Astrocyte (in vitro differentiated cells and primary cell): ENCODE measurements at regions not wholly inside any gene's neighbourhood (a gene's known extent, or its start where the extent isn't known, plus 50 kb on each side); places are given as distances from the start of the nearest gene placed in this dataset.

Source experiments
- DNase-seq: peaks from one replicate; pipeline ENCODE4 v3.0.0-alpha.2; 2010; ENCODE audit warnings: low read depth
- FAIRE-seq: peaks from 2 replicates; lab custom pipeline; 2011; peaks lifted over from hg19 to GRCh38; lab: Jason Lieb, UNC
- H2AFZ ChIP-seq: 2 replicates; pipeline ENCODE4 v1.6.0; 2012; ENCODE audit warnings: low read depth, low read length, inconsistent platforms
- H3K27ac ChIP-seq: 2 replicates; pipeline ENCODE4 v1.5.1; 2011; ENCODE audit warnings: low read depth, low read length, inconsistent platforms
- H3K27me3 ChIP-seq: 2 replicates; pipeline ENCODE4 v1.6.0; 2011; ENCODE audit warnings: low read length, inconsistent platforms; ENCODE audit not compliant: insufficient read depth
- H3K36me3 ChIP-seq: 2 replicates; pipeline ENCODE4 v1.5.1; 2011; ENCODE audit warnings: low read length, inconsistent platforms; ENCODE audit not compliant: insufficient read depth
- H3K4me1 ChIP-seq: 2 replicates; pipeline ENCODE4 v1.5.1; 2011; ENCODE audit warnings: low read length, inconsistent platforms; ENCODE audit not compliant: insufficient read depth
- H3K4me2 ChIP-seq: 2 replicates; pipeline ENCODE4 v1.6.0; 2012; ENCODE audit warnings: low read length, inconsistent platforms
- H3K4me3 ChIP-seq: 2 replicates; pipeline ENCODE4 v1.5.1; 2011; ENCODE audit warnings: low read depth, mild to moderate bottlenecking, low read length, inconsistent platforms; ENCODE audit not compliant: insufficient read depth
- H3K79me2 ChIP-seq: 2 replicates; pipeline ENCODE4 v1.6.0; 2012; ENCODE audit warnings: mild to moderate bottlenecking, low read length, inconsistent platforms; ENCODE audit not compliant: insufficient read depth
- H3K9ac ChIP-seq: 2 replicates; pipeline ENCODE4 v1.6.0; 2012; ENCODE audit warnings: mild to moderate bottlenecking, low read length, inconsistent platforms
- H3K9me3 ChIP-seq: 2 replicates; pipeline ENCODE4 v1.5.1; 2012; ENCODE audit warnings: low read depth, mild to moderate bottlenecking, low read length, inconsistent platforms; ENCODE audit not compliant: insufficient read depth
- H4K20me1 ChIP-seq: 2 replicates; pipeline ENCODE4 v1.6.0; 2012; ENCODE audit warnings: low read length, inconsistent platforms; ENCODE audit not compliant: insufficient read depth
- H3K27ac Mint-ChIP-seq: one replicate; pipeline ENCODE4 v1.8.0; 2021; ENCODE audit warnings: mild to moderate bottlenecking, mixed read lengths; ENCODE audit not compliant: unreplicated experiment
- H3K27me3 Mint-ChIP-seq: one replicate; pipeline ENCODE4 v1.8.0; 2021; ENCODE audit warnings: low read depth, mixed read lengths; ENCODE audit not compliant: unreplicated experiment
- H3K36me3 Mint-ChIP-seq: one replicate; pipeline ENCODE4 v1.8.0; 2021; ENCODE audit warnings: low read depth, mixed read lengths; ENCODE audit not compliant: unreplicated experiment
- H3K4me1 Mint-ChIP-seq: one replicate; pipeline ENCODE4 v1.8.0; 2021; ENCODE audit warnings: low read depth, mixed read lengths; ENCODE audit not compliant: unreplicated experiment
- H3K4me3 Mint-ChIP-seq: one replicate; pipeline ENCODE4 v1.8.0; 2021; ENCODE audit warnings: mild to moderate bottlenecking, moderate library complexity, mixed read lengths; ENCODE audit not compliant: unreplicated experiment
- H3K9me3 Mint-ChIP-seq: one replicate; pipeline ENCODE4 v1.8.0; 2021; ENCODE audit warnings: mild to moderate bottlenecking, mixed read lengths; ENCODE audit not compliant: unreplicated experiment
- EZH2 ChIP-seq: IDR thresholded peaks from 2 replicates; pipeline ENCODE4 v1.6.1; 2012; ENCODE audit warnings: mild to moderate bottlenecking, low read length, inconsistent platforms; ENCODE audit not compliant: insufficient read depth
- TF ChIP-seq, protein P1 (sequence below): IDR thresholded peaks from 2 replicates; pipeline ENCODE4 v1.5.1; 2011; ENCODE audit warnings: low read depth, mild to moderate bottlenecking, inconsistent platforms, low read length, moderate library complexity; ENCODE audit not compliant: insufficient read depth

DNA sequence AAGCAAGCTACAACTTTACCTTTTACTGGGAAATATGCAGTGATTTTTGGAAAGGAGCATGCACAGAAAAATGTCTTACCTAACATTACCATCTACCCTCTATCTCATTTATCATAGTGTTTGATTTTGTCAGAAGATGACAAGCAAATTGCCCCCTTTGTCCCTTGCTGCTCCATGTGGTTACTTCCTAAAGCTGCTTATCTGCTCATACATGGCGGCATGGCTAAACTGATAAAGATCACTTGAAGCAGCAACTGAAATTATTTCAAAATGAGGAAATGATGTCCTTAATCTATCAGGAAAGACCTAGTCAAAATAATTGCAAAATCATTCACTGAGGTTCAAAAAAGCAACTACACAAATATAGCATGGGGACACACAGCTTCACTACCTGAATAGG, 1198.5 kb upstream of the SORCS1 start:
- H3K9me3 Mint-ChIP-seq = no peaks in the 10 kb centered on the region

DNA sequence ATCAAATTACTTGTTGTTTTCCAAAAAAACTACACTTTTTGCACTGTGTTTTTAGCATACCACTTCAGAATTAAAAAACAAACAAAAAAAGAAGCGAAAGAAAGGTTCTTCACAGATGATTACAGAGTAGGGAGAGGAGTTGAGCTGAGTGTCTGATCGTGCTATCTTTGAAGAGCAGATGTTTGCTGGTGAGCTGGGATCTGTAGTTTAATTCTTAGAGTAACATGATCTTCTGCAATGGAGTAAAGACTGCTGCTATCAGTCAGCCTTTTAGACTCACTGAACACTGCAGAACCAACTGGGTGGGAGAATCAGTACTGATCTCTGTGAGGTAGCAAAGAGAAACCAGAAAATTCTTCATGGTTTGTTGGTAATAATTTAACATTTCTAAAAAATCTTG, 1197.8 kb upstream of the SORCS1 start:
- no peaks in the 10 kb centered on the region for H3K36me3 ChIP-seq
- Mint-ChIP-seq H3K4me3 (no peak overlapping the region), H3K9me3 (no peaks in the 10 kb centered on the region)

More for the DNA sequence above, 1198.5 kb upstream of the SORCS1 start:
- Histone ChIP-seq H3K4me2 (no peak overlapping the region), H3K9me3 (no peaks in the 10 kb centered on the region), H3K9ac (no peak overlapping the region), H3K27ac (no peak overlapping the region), H3K4me3 (no peak overlapping the region), H3K4me1 (peaks cover 7% of the 10 kb centered on the region), H3K36me3 (no peaks in the 10 kb centered on the region), H3K79me2 (no peaks in the 10 kb centered on the region), H4K20me1 (no peaks in the 10 kb centered on the region), H2AFZ (no peak overlapping the region), H3K27me3 (no peaks in the 10 kb centered on the region)
- peaks cover 13% of the 10 kb centered on the region for H3K4me1 Mint-ChIP-seq
- no peak overlapping the region for H3K4me3 Mint-ChIP-seq
- H3K36me3 Mint-ChIP-seq = no peaks in the 10 kb centered on the region
- TF ChIP-seq EZH2 = no peak
- TF ChIP-seq, protein P1, sequence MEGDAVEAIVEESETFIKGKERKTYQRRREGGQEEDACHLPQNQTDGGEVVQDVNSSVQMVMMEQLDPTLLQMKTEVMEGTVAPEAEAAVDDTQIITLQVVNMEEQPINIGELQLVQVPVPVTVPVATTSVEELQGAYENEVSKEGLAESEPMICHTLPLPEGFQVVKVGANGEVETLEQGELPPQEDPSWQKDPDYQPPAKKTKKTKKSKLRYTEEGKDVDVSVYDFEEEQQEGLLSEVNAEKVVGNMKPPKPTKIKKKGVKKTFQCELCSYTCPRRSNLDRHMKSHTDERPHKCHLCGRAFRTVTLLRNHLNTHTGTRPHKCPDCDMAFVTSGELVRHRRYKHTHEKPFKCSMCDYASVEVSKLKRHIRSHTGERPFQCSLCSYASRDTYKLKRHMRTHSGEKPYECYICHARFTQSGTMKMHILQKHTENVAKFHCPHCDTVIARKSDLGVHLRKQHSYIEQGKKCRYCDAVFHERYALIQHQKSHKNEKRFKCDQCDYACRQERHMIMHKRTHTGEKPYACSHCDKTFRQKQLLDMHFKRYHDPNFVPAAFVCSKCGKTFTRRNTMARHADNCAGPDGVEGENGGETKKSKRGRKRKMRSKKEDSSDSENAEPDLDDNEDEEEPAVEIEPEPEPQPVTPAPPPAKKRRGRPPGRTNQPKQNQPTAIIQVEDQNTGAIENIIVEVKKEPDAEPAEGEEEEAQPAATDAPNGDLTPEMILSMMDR = no peak
- DNase-seq (no peak), FAIRE-seq (no peak)
- no peak overlapping the region for H3K27ac Mint-ChIP-seq
- no peaks in the 10 kb centered on the region for H3K27me3 Mint-ChIP-seq

DNA sequence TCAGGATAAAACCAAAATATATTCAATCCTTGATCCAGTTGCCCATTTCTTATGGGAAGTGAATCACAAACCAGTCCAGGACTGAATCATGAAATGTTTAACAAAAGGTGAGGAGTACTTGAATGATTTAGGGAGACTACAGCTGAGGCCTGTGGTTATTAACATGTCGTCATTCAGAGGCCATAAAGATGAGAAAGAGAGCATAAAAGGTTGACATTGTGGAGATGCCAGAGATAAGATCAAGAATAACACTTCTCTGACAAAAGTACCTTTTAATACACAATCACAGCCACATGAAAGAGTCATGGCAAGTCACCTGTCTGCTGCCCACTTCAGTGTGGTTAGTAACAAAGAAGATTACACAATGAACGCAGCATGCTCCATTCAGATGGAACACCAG, 1195.7 kb upstream of the SORCS1 start:
- Mint-ChIP-seq H3K4me3 (no peak overlapping the region), H3K27me3 (no peaks in the 10 kb centered on the region), H3K27ac (no peak overlapping the region), H3K4me1 (peaks cover 13% of the 10 kb centered on the region), H3K36me3 (no peaks in the 10 kb centered on the region), H3K9me3 (no peaks in the 10 kb centered on the region)
- no peak for TF ChIP-seq EZH2
- TF ChIP-seq, protein P1 = no peak
- peak; percentile 77 for DNase-seq
- H3K4me3 ChIP-seq = no peak overlapping the region
- H3K9ac ChIP-seq = no peak overlapping the region
- no peaks in the 10 kb centered on the region for H4K20me1 ChIP-seq
- no peak overlapping the region for H3K4me2 ChIP-seq
- H3K27me3 ChIP-seq = no peaks in the 10 kb centered on the region
- H3K9me3 ChIP-seq = no peaks in the 10 kb centered on the region
- no peaks in the 10 kb centered on the region for H3K79me2 ChIP-seq
- H3K4me1 ChIP-seq = peaks cover 7% of the 10 kb centered on the region
- no peak for FAIRE-seq
- no peaks in the 10 kb centered on the region for H3K36me3 ChIP-seq
- H3K27ac ChIP-seq = no peak overlapping the region
- H2AFZ ChIP-seq = no peak overlapping the region

More for the DNA sequence above, 1197.8 kb upstream of the SORCS1 start:
- no peaks in the 10 kb centered on the region for H3K36me3 Mint-ChIP-seq
- H3K4me3 ChIP-seq = no peak overlapping the region
- FAIRE-seq (no peak), DNase-seq (no peak)
- no peak overlapping the region for H3K27ac ChIP-seq
- peaks cover 7% of the 10 kb centered on the region for H3K4me1 ChIP-seq
- H3K27ac Mint-ChIP-seq = no peak overlapping the region
- no peaks in the 10 kb centered on the region for H3K27me3 ChIP-seq
- no peaks in the 10 kb centered on the region for H4K20me1 ChIP-seq
- H3K9ac ChIP-seq = no peak overlapping the region
- no peak overlapping the region for H3K4me2 ChIP-seq
- TF ChIP-seq, protein P1 = no peak
- TF ChIP-seq EZH2 = no peak
- no peaks in the 10 kb centered on the region for H3K79me2 ChIP-seq
- H2AFZ ChIP-seq = no peak overlapping the region
- no peaks in the 10 kb centered on the region for H3K27me3 Mint-ChIP-seq
- H3K9me3 ChIP-seq = no peaks in the 10 kb centered on the region
- H3K4me1 Mint-ChIP-seq = peaks cover 13% of the 10 kb centered on the region
